ENCODE measurements at regions not wholly inside any gene's neighbourhood (a gene's known extent, or its start where the extent isn't known, plus 50 kb on each side); places are given as distances from the start of the nearest gene placed in this dataset.

DNA sequence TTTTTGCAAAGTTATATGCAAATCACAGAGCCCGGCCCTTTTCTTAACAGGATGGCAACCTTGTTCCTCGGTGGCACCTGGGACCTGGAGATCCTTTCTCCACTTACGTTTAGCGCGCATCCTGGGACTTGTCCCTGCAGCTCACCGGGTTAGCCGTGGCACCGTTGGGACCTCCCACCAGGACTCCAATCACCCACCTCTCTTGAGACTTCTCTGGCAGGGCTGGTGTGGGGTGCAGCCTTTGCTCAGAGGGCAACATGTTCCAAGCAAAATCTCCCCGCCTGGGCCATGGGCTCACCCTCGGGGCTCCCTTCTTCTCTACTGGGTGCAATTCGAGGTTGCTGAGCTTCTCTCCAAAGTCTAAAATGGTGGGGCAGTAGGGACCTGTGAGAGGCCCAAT lies 211.9 kb upstream of the UMPS start:
- TF ChIP-seq SIN3A (conservative IDR thresholded peaks at IDR 0.05 in 1 of 2, IDR thresholded peaks at IDR 0.05 in 1 of 2; ENCODE audit: low read depth in 1 of 2, low read length in 2 of 2) (no peak), POLR2AphosphoS5 (IDR thresholded peaks at IDR 0.05; ENCODE audit: low read depth, low read length) (no peak)
- TF ChIP-seq, protein P1, sequence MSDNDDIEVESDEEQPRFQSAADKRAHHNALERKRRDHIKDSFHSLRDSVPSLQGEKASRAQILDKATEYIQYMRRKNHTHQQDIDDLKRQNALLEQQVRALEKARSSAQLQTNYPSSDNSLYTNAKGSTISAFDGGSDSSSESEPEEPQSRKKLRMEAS (IDR thresholded peaks at IDR 0.05), result no peak
